K562 (cell line): ENCODE measurements at regions not wholly inside any gene's neighbourhood (a gene's known extent, or its start where the extent isn't known, plus 50 kb on each side); places are given as distances from the start of the nearest gene placed in this dataset.

ENCODE experiments used
- ATAC-seq: fragments of 200-7000 bp; cut with Tn5 transposase; 3 replicates; pipeline ENCODE4 v1.9.1; 2020; ENCODE audit warnings: moderate library complexity
- BruUV-seq: library from RNA; stranded (reverse); fragments of 400-500 nt; replicated peaks from 2 replicates; lab custom pipeline; 2021; lab: Mats Ljungman, UMichigan
- CTCF ChIA-PET: fragments of 300-600 bp; formaldehyde crosslinking; extraction: SDS; loops from one replicate; lab custom pipeline; 2021; ENCODE audit warnings: low intra/inter-chr PET ratio; lab: Yijun Ruan, JAX
- POLR2A ChIA-PET: fragments of 300-600, 350-650 bp; sonication (Branson Sonifier 250); formaldehyde crosslinking; extraction: SDS; loops from one replicate; lab custom pipeline; 2021; ENCODE audit warnings: antibody characterized with exemption, inconsistent platforms; lab: Yijun Ruan, JAX
- DNase-seq, 4 experiments: peaks; one replicate each; pipeline versions ENCODE4 v3.0.0 to v3.0.0-alpha.2; 2011 to 2018; ENCODE audit warnings: low spot score in 3 of 4, mixed read lengths in 3 of 4; ENCODE audit errors: extremely low read depth in 1 of 4
- FAIRE-seq: peaks from 2 replicates; lab custom pipeline; 2011; peaks lifted over from hg19 to GRCh38; lab: Jason Lieb, UNC
- H2AFZ ChIP-seq: 2 replicates; pipeline ENCODE4 v1.6.0; 2011; ENCODE audit warnings: low read depth, low read length, control low read depth, inconsistent platforms
- H3K27ac ChIP-seq: fragments of 200-600 bp; 3 replicates; pipeline ENCODE4 v1.8.0; 2011; ENCODE audit warnings: low read depth, mild to moderate bottlenecking, control low read depth, inconsistent platforms, low read length, moderate library complexity, mixed read lengths; ENCODE audit errors: extremely low read depth
- H3K27me3 ChIP-seq, 2 experiments: fragments of 300-600 bp in 1 of 2; 2 replicates in 1 of 2; 3 replicates in 1 of 2; pipeline versions ENCODE4 v1.6.0 to v1.8.0; 2011; ENCODE audit warnings: inconsistent platforms in 2 of 2, low read length in 2 of 2, mild to moderate bottlenecking in 1 of 2, mixed read lengths in 1 of 2, moderate library complexity in 1 of 2; ENCODE audit not compliant: control insufficient read depth in 2 of 2, insufficient read depth in 2 of 2
- H3K36me3 ChIP-seq: fragments of 300-600 bp; 3 replicates; pipeline ENCODE4 v1.8.0; 2011; ENCODE audit warnings: mild to moderate bottlenecking, low read length, inconsistent platforms; ENCODE audit not compliant: control insufficient read depth, insufficient read depth
- H3K4me1 ChIP-seq, 2 experiments: fragments of 200-600 bp in 1 of 2; replicated peaks in 1 of 2; 2 replicates in 1 of 2; 3 replicates in 1 of 2; pipeline versions ENCODE4 v1.5.1 to v1.8.0; 2011; ENCODE audit warnings: inconsistent platforms in 2 of 2, low read length in 2 of 2, mild to moderate bottlenecking in 1 of 2, mixed read lengths in 1 of 2, moderate library complexity in 1 of 2; ENCODE audit not compliant: control insufficient read depth in 2 of 2, insufficient read depth in 2 of 2
- H3K4me2 ChIP-seq: 2 replicates; pipeline ENCODE4 v1.6.1; 2011; ENCODE audit warnings: low read length, control low read depth, inconsistent platforms, mixed read lengths; ENCODE audit not compliant: insufficient read depth
- H3K4me3 ChIP-seq: fragments of 200-600 bp; sonication (generic), shearing (Covaris generic); 2 replicates; pipeline ENCODE4 v1.5.1; 2016; ENCODE audit warnings: control low read depth, inconsistent platforms
- H3K79me2 ChIP-seq: fragments of 200-600 bp; 3 replicates; pipeline ENCODE4 v1.8.0; 2011; ENCODE audit warnings: low read length, inconsistent platforms; ENCODE audit not compliant: control insufficient read depth, insufficient read depth
- H3K9ac ChIP-seq, 2 experiments: 2 replicates each; pipeline versions ENCODE4 v1.6.0 to v1.6.1; 2011; ENCODE audit warnings: low read depth in 2 of 2, low read length in 2 of 2, control low read depth in 1 of 2, inconsistent platforms in 1 of 2, mild to moderate bottlenecking in 1 of 2, mixed read lengths in 1 of 2; ENCODE audit not compliant: insufficient read depth in 1 of 2
- H3K9me1 ChIP-seq: one replicate; pipeline ENCODE4 v1.6.0; 2011; ENCODE audit warnings: inconsistent platforms, mild to moderate bottlenecking, low read length, moderate library complexity; ENCODE audit not compliant: control insufficient read depth, insufficient read depth
- H3K9me3 ChIP-seq: replicated peaks from 2 replicates; pipeline ENCODE4 v1.5.1; 2011; ENCODE audit warnings: low read depth, low read length, inconsistent platforms; ENCODE audit not compliant: control insufficient read depth, insufficient read depth
- H4K20me1 ChIP-seq: replicated peaks from 2 replicates; pipeline ENCODE4 v1.6.1; 2011; ENCODE audit warnings: low read length, inconsistent platforms, mixed read lengths; ENCODE audit not compliant: control insufficient read depth, insufficient read depth
- BRF1 ChIP-seq: IDR thresholded peaks from 3 replicates; pipeline ENCODE4 v1.6.1; 2011; ENCODE audit warnings: borderline replicate concordance, mild to moderate bottlenecking; ENCODE audit not compliant: insufficient read length; ENCODE audit errors: extremely low read depth
- CBFA2T3 ChIP-seq: fragments of 450-650 bp; IDR thresholded peaks from 2 replicates; pipeline ENCODE4 v1.6.1; 2017
- CBX3 ChIP-seq, 2 experiments: IDR thresholded peaks; 1 replicate in 1 of 2; 2 replicates in 1 of 2; pipeline ENCODE4 v1.6.1; 2012; ENCODE audit warnings: inconsistent platforms in 2 of 2, low read length in 2 of 2, borderline replicate concordance in 1 of 2, control low read depth in 1 of 2
- CC2D1A ChIP-seq: fragments of 450-650 bp; IDR thresholded peaks from 2 replicates; pipeline ENCODE4 v1.6.1; 2017; ENCODE audit warnings: mild to moderate bottlenecking
- DPF2 ChIP-seq: fragments of 450-650 bp; IDR thresholded peaks from 2 replicates; pipeline ENCODE4 v1.6.1; 2016
- FOXP1 ChIP-seq: sonication (generic); formaldehyde crosslinking; IDR thresholded peaks from 2 replicates; pipeline ENCODE4 v1.8.0; 2022; ENCODE audit warnings: mild to moderate bottlenecking, missing genetic modification reagents
- GTF2F1 ChIP-seq: IDR thresholded peaks from 2 replicates; pipeline ENCODE4 v1.6.1; 2011; ENCODE audit warnings: low read depth, low read length, improper control_type of control experiment
- MEIS2 ChIP-seq: fragments of 450-650 bp; IDR thresholded peaks from 2 replicates; pipeline ENCODE4 v1.6.1; 2014; ENCODE audit warnings: mild to moderate bottlenecking; ENCODE audit not compliant: partially characterized antibody
- NFATC3 ChIP-seq: fragments of 450-650 bp; IDR thresholded peaks from 2 replicates; pipeline ENCODE4 v1.6.1; 2017; ENCODE audit warnings: mild to moderate bottlenecking
- NR0B1 ChIP-seq: fragments of 450-650 bp; IDR thresholded peaks from one replicate; pipeline ENCODE4 v1.6.1; 2018; ENCODE audit warnings: mild to moderate bottlenecking, moderate library complexity; ENCODE audit not compliant: partially characterized antibody
- POU5F1 ChIP-seq: fragments of 150-350 bp; IDR thresholded peaks from 2 replicates; pipeline ENCODE4 v1.6.1; 2014; ENCODE audit warnings: borderline replicate concordance, low read length, low read depth, mild to moderate bottlenecking; ENCODE audit not compliant: partially characterized antibody
- PPARD ChIP-seq: fragments of 250-450 bp; sonication (Bioruptor Pico); IDR thresholded peaks from 2 replicates; pipeline ENCODE4 v1.8.0; 2022; ENCODE audit warnings: inconsistent platforms, mild to moderate bottlenecking, moderate library complexity
- TGIF2 ChIP-seq: sonication (generic); formaldehyde crosslinking; IDR thresholded peaks from 2 replicates; pipeline ENCODE4 v1.8.1; 2022; ENCODE audit warnings: mild to moderate bottlenecking, missing genetic modification reagents, moderate library complexity
- ZBTB17 ChIP-seq: fragments of 450-650 bp; formaldehyde crosslinking; IDR thresholded peaks from 2 replicates; pipeline ENCODE4 v1.4.0; 2020; ENCODE audit warnings: mild to moderate bottlenecking
- ZFP1 ChIP-seq: fragments of 450-650 bp; formaldehyde crosslinking; IDR thresholded peaks from 2 replicates; pipeline ENCODE4 v1.4.0; 2020; ENCODE audit warnings: mild to moderate bottlenecking, mixed read lengths
- in situ Hi-C: fragments of 300-500 bp; cut with MboI; formaldehyde crosslinking; loops from 4 replicates; pipeline ENCODE4 v1.15.0; 2018; ENCODE audit warnings: inconsistent platforms, mixed read lengths
- intact Hi-C: fragments of 100-400 bp; cut with micrococcal nuclease; formaldehyde crosslinking; loops from 2 replicates; pipeline ENCODE4 v1.14.2; 2022
- TF ChIP-seq, protein P1 (sequence below): sonication (generic); formaldehyde crosslinking; IDR thresholded peaks from 2 replicates; pipeline ENCODE4 v1.4.0; 2020; ENCODE audit warnings: mild to moderate bottlenecking, missing genetic modification reagents
- TF ChIP-seq, protein P2 (sequence below): fragments of 450-650 bp; formaldehyde crosslinking; IDR thresholded peaks from 2 replicates; pipeline ENCODE4 v1.4.0; 2022; ENCODE audit warnings: missing genetic modification characterization
- TF ChIP-seq, protein P3 (sequence below): sonication (generic); formaldehyde crosslinking; IDR thresholded peaks from 2 replicates; pipeline ENCODE4 v1.8.1; 2023; ENCODE audit warnings: mild to moderate bottlenecking, missing genetic modification reagents

DNA sequence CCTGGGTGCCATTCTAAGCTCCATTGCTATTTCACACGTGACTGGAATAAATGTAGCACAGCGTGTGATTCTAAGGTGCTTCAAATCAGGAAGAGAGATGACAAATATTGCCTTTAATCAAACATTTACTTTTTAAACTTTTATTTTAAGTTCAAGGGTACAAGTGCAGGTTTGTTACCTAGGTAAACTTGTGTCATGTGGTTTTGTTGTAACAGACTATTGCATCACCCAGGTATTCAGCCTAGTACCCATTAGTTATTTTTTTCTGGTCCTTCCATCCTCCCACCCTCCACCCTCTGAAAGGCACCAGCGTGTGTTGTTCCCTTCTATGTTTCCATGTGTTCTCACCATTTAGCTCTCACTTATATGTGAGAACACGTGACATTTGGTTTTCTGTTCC lies 510.8 kb downstream of the PLOD2 start (continued):
- no peak for TF ChIP-seq POU5F1

DNA sequence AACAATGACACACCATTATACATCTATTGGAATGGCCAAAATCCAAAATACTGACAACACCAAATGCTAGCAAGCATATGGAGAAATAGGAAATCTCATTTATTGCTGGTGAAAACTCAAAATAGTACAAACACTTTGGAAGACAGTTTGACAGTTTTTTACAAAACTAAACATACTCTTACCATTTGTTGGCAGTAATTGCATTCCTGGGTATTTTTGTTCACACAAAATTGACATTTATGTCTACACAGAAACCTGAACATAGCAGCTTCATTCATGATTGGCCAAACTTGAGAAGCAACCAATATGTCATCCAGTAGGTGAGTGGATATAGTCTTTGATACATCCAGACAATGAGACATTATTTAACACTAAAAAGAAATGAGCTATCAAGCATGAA lies 489.9 kb downstream of the PLOD2 start:
- CTCF ChIA-PET, result no interaction called here
- TF ChIP-seq PPARD (CRISPR knock-in tag), result no peak
- no peak for TF ChIP-seq CC2D1A
- TF ChIP-seq CBX3 (IDR thresholded peaks at IDR 0.05; ENCODE audit: borderline replicate concordance in 1 of 2, low read length in 2 of 2), result no peak
- no peak for TF ChIP-seq GTF2F1
- TF ChIP-seq BRF1, result no peak
- TF ChIP-seq, protein P1, sequence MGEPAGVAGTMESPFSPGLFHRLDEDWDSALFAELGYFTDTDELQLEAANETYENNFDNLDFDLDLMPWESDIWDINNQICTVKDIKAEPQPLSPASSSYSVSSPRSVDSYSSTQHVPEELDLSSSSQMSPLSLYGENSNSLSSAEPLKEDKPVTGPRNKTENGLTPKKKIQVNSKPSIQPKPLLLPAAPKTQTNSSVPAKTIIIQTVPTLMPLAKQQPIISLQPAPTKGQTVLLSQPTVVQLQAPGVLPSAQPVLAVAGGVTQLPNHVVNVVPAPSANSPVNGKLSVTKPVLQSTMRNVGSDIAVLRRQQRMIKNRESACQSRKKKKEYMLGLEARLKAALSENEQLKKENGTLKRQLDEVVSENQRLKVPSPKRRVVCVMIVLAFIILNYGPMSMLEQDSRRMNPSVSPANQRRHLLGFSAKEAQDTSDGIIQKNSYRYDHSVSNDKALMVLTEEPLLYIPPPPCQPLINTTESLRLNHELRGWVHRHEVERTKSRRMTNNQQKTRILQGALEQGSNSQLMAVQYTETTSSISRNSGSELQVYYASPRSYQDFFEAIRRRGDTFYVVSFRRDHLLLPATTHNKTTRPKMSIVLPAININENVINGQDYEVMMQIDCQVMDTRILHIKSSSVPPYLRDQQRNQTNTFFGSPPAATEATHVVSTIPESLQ (CRISPR knock-in tag), result no peak
- TF ChIP-seq, protein P2, sequence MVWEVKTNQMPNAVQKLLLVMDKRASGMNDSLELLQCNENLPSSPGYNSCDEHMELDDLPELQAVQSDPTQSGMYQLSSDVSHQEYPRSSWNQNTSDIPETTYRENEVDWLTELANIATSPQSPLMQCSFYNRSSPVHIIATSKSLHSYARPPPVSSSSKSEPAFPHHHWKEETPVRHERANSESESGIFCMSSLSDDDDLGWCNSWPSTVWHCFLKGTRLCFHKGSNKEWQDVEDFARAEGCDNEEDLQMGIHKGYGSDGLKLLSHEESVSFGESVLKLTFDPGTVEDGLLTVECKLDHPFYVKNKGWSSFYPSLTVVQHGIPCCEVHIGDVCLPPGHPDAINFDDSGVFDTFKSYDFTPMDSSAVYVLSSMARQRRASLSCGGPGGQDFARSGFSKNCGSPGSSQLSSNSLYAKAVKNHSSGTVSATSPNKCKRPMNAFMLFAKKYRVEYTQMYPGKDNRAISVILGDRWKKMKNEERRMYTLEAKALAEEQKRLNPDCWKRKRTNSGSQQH (CRISPR knock-in tag), result no peak
- TF ChIP-seq ZFP1 (CRISPR knock-in tag), result no peak
- TF ChIP-seq NR0B1, result no peak
- TF ChIP-seq NFATC3, result no peak
- TF ChIP-seq TGIF2 (CRISPR knock-in tag), result no peak
- TF ChIP-seq, protein P3, sequence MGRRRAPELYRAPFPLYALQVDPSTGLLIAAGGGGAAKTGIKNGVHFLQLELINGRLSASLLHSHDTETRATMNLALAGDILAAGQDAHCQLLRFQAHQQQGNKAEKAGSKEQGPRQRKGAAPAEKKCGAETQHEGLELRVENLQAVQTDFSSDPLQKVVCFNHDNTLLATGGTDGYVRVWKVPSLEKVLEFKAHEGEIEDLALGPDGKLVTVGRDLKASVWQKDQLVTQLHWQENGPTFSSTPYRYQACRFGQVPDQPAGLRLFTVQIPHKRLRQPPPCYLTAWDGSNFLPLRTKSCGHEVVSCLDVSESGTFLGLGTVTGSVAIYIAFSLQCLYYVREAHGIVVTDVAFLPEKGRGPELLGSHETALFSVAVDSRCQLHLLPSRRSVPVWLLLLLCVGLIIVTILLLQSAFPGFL (CRISPR knock-in tag), result no peak
- no peak for TF ChIP-seq FOXP1
- TF ChIP-seq ZBTB17 (CRISPR knock-in tag), result no peak
- TF ChIP-seq MEIS2, result no peak
- no peak for TF ChIP-seq DPF2
- TF ChIP-seq CBFA2T3, result no peak

More for the DNA sequence above, 489.9 kb downstream of the PLOD2 start:
- Histone ChIP-seq H3K27me3 (no peaks in the 10 kb centered on the region), H3K4me3 (no peak overlapping the region), H4K20me1 (no peaks in the 10 kb centered on the region), H3K36me3 (no peaks in the 10 kb centered on the region), H2AFZ (no peak overlapping the region), H3K79me2 (no peaks in the 10 kb centered on the region), H3K9me3 (0 out of 2 replicates have a peak, but pooled peaks cover 2% of the 10 kb centered on the region), H3K4me2 (no peak overlapping the region), H3K9me1 (no peaks in the 10 kb centered on the region), H3K9ac (no peak overlapping the region), H3K4me1 (no peaks in the 10 kb centered on the region), H3K27ac (no peak overlapping the region)
- ATAC-seq (no peak), FAIRE-seq (no peak), DNase-seq (no peak)
- intact Hi-C loops (no loop called here), in situ Hi-C loops (no loop called here)
- BruUV-seq, result no TSS peak
- POLR2A ChIA-PET, result no interaction called here
